Stimulated activated CD4-positive, alpha-beta T cell treated with anti-CD3 and anti-CD28 coated beads, Interleukin-1b, Interleukin-23, amount 100 ng/mL, for 48 hours (primary cell): ENCODE measurements at regions not wholly inside any gene's neighbourhood (a gene's known extent, or its start where the extent isn't known, plus 50 kb on each side); places are given as distances from the start of the nearest gene placed in this dataset.

Experiments used
- DNase-seq: peaks from one replicate; pipeline ENCODE4 v3.0.0-alpha.2; 2020

DNA sequence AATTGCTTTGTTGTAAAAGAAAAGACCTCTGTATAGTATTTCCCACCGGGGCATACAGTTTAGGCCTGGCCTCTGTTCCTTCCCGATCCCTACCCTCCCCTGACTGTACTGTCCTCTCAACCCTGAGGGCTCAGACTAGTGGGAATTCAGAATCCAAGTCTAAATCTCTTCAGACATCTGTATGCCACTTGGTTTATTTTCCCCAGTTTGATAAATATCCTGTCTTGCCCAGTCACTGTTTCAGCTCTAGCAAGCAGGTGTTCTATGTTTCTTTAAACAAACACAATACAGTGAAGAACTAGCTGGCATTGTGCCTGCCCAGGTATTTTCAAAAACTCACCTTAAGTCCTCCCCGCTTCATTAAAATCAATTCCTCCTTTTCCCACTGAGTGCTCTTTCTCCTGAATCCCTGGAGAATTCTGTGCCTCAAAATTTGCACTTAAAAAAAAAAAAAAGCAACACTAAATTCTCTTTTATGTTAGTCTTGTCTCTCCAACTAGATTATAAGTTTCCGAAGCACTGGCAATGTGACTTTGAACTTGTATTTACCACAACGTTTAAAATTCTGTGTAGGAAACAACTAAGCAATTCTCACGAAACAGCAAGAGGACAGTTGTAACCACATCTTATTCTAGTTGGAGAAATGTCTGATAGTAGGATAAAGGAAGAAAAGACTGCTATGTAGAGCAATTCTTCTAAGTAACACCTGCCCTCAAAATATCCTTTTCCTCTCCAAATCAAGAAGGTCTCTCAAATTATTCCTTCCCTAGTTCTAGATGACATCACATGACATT lies 112.0 kb upstream of the CARMIL1 start:
- DNase-seq: no peak

DNA sequence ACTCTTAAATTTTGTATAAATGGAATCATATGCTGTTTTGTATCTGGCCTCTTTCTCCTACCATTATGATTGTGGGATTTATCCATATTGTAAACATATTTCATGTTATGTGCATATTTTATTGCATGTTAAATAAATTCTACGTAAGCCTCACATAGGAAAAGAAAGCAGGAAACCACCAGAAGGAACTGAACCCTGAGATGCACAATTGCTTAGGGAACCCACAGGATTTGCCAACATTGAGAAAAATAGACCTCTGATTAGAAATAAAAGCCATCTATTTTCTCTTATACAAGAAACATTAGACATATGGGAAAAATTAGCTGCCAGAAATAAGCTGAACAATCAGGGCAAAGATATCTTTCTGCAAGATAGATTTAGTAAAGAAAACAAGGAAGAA lies 111.2 kb upstream of the CARMIL1 start:
- DNase-seq: no peak

- DNase-seq: no peak
These were observed 110.5 kb upstream of the CARMIL1 start for GRCh38 chr6:25168637-25169036.

DNA sequence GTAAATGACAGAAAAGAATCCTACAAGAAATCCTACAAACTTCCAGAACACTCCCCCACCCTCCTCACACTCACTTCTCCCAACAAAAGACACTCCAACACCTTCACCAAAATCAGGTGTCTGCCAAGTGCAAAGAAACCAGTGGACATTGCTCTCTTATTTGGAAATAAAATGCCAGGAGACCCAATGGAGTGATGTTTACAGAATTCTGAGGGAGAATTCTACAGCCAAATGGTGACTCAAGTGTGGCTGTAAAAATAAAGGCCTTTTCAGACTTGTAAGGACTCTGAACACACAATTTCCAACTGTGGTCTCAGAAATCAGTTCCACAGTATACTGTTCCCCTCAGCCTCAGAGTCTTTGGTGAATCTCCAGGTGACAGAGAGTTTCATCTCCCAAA lies 109.6 kb upstream of the CARMIL1 start:
- DNase-seq: no peak

- no peak for DNase-seq
These were observed 109.2 kb upstream of the CARMIL1 start for GRCh38 chr6:25169961-25170360.

DNA sequence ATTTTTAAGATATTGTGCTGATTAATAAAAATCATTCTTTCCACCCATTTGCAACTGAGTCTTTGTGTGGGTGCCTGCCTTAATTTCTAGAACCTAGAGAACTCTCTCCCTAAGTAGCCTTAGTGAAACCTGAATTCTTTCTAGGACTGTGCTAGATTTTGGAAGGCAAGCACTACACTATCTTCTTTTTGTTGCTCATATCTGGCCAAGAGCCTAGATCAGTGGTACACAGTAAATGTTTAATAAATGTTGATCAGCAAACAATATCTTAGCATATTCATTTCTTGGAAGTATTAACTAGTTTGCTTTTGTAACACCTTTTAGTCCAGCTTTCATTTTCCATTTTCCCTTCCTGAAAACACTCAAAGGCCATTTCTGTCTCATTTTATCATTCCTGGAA lies 108.5 kb upstream of the CARMIL1 start:
- DNase-seq: no peak

DNA sequence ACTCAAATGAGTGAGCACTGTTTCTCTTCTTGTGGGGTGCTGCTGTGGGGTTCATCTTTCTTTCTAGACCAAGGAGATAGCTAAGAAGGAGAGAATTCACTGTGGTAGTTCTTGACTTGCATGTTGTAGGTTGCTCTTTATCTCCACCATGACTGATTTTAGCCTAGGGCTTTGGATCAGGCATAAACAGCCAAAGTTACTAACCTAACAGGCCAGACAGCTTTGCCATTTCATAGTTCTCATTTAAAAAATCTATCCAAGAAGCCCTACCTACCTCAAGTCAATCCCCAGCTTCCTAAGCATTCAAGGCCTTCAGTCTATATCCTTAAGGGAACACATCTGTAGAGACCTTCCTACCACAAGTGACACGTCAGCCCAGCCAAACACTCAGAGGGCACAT lies 107.9 kb upstream of the CARMIL1 start:
- no peak for DNase-seq

GRCh38 chr6:25172819-25173218 lies 106.4 kb upstream of the CARMIL1 start:
- DNase-seq: no peak

- DNase-seq: no peak
These were observed 105.9 kb upstream of the CARMIL1 start for GRCh38 chr6:25173246-25173645.

- DNase-seq: no peak
These were observed 105.2 kb upstream of the CARMIL1 start for GRCh38 chr6:25173951-25174474.

- DNase-seq: no peak
These were observed 104.5 kb upstream of the CARMIL1 start for GRCh38 chr6:25174678-25175077.

DNA sequence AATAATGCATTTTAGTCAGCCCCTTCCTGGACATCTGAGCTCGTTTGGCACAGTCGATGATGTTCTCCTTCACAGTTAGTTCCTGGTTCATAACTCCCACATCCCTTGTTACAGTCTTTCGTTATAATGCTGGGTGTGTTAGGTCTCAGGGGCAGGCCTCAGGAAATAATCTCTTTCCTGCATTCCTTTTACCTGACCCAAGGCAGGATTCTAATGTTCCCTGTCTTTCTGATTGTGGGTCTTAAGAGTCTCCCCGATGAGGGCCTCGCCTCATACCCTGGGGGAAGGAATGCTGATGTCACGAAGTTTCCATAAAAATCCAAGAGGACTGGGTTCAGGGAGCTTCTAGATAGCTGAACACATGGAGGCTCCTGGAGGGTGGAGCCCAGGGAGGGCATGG lies 104.0 kb upstream of the CARMIL1 start:
- no peak for DNase-seq

DNA sequence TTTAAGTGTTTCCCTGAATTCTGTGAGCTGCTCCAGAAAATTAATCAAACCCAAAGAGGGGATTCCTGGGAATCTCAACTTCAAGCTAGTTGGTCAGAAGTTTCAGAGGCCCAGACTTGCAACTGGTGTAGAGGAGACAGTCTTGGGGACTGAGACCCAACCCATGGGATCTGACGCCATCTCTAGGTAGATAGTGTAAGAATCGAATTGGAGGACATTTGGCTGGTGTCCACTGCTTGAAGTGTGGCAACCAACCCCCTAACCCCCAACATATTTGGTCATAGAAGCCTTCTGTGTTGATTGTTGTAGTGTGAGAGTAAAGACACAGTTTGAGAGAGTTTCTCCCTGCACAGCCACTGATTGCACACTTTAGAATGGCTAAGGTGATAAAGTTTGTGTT lies 103.5 kb upstream of the CARMIL1 start:
- DNase-seq: no peak

- DNase-seq: no peak
These were observed 102.7 kb upstream of the CARMIL1 start for GRCh38 chr6:25176466-25176865.

DNA sequence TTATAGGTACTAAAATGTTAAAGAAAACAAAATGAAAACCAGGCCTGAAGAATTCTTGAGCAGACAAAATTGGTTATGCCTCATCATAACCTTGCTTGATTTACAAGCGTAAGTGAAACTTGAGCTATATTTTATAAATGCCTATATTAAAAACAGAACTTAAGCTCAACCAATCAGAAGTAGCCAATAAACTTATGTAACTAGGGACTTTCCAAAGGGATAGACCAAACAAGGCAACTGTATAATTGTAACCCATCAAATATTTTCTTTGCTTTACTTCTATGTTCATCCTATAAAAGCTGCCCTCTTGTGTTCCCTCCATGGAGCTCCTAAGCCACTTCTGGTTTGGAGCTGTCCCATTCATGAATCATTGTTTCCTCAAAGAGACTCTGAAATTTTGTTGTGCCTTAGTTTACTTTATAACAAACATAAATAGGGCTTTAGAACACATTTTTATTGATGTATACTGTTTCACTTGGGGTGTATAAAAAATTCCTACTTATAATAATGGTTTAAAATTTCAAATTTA lies 101.6 kb upstream of the CARMIL1 start:
- no peak for DNase-seq

DNA sequence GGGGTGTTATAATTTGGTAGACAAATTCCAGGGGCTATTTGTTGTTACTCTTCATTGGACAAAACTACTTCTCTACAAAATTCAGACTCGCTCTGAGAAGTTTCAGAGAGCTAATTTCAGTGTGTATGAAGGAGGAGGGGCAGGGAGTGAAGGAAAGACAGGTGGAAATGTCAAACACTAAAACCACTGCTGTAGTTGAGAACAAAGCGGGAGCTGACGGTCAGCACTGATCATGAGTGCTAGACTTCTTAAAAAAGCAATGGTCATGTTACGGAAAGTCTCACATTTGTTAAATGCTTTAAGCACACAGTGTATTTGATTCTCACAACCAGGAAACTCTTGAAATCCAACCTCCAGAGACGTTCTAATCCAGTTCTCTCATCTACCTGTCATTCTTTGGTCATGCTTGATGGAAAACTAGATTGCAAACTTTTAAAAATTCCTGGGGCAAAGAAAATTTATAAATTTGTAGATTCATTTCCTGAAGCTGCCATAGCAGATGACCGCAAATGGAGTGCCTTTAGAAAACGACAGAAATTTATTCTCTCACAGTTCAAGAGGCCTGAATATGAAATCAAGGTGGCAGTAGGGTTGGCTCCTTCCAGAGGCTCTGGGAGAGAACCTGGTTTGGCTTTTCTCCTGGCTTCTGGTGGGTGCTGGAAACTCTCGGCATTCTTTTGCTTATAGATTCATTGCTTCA lies 100.7 kb upstream of the CARMIL1 start:
- DNase-seq: no peak

GRCh38 chr6:25179051-25179778 lies 100.0 kb upstream of the CARMIL1 start:
- DNase-seq: no peak

DNA sequence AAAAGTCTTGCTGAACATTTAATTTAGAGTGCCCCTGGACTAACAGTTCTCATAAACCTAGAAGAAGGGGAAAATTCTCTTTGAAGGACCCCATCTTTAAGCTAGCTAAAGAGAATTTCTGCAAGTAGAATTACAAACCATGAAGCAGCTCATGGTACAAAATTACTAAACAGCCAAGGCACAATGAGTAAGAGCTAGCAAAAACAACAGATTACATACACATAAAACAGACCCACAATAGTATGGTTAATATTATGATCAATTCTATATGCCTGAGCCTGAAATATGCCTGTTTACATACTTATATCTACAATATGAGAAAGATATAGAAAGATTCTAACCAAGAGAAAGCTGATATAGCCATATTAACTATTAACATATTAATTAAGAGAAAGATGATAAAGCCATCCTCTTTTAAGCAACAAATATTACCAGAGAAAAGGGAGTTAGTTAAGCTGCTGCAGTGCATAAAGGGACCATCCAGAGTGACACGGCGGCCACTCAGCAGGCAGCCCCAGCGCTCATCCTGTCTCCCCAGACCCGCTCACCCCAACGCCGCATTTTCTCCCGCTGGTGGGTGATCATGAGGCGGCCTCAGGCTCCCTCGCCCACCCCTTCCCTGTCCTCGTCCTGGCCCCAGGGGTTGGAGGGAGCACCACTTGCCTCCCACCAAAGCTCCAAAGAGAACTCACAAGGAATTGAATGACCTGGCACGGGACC lies 98.4 kb upstream of the CARMIL1 start:
- DNase-seq: no peak

DNA sequence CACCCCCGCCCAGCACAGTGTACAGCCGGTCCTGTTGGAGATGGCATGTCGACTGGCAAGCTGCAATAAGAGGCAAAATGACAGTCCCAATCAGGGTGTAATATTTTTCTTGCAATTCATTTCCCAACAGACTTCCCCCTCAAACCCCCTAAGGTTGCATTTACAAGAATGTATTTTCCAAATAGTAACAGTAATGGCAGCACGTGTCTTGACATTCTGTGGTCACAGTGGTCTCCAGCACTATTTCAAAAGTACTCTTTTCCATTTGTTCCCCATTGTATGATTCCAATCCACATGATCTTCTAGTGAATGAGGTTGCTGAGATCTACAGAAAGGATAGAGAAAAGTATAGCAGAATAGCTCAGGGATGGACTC lies 97.8 kb upstream of the CARMIL1 start:
- DNase-seq: no peak

- DNase-seq: no peak
These were observed 97.3 kb upstream of the CARMIL1 start for GRCh38 chr6:25181923-25182322.

DNA sequence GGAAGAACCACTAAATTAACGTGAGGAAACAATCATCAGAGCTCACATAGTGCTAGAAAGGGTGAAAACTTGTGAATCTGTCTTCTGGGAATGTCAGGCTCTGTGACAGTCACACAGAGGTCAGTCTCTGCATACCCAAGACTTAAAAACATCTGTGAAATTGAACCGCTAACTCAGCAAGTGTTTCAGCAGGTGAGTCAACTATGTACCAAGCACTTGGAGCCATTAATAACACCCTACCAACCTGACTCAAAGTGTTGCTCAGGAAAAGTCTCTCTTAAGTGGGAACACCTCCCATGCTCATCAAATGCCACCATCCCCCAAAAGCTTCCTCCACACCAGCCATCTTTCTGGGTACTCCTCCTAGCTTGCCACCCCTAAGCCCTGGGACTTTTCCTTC lies 92.3 kb upstream of the CARMIL1 start:
- no peak for DNase-seq

DNA sequence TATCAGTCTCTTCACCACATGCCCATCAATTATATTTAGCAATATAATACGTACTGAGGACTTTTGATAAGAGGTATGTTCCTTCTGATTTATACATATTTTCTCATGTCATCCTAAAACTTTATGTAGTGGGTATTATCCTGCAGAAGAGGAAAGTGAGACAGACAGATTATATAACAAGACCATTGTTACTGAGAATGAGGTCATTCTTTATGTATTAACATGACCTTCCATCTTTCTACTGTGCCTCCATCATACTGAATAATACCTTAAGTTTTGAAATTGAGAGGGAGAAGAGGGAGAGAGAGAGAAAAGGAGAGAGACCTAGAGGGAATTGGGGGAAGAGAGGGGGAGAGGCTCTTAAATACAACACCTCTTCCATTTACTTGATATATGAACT lies 90.9 kb upstream of the CARMIL1 start:
- no peak for DNase-seq
